HEK293 (cell line): ENCODE measurements at regions not wholly inside any gene's neighbourhood (a gene's known extent, or its start where the extent isn't known, plus 50 kb on each side); places are given as distances from the start of the nearest gene placed in this dataset.

Experiments
- CTCF ChIA-PET: fragments of 350-600 bp; formaldehyde crosslinking; extraction: SDS; loops from one replicate; lab custom pipeline; 2021; ENCODE audit warnings: antibody characterized with exemption; lab: Yijun Ruan, JAX
- POLR2A ChIA-PET: fragments of 300-600 bp; formaldehyde crosslinking; extraction: SDS; loops from one replicate; lab custom pipeline; 2020; ENCODE audit warnings: antibody characterized with exemption, inconsistent platforms; lab: Yijun Ruan, JAX
- H3K27ac ChIP-seq: fragments of 200-500 bp; sonication (Bioruptor generic); 2 replicates; pipeline ENCODE4 v1.5.1; 2014; ENCODE audit warnings: low read depth, low read length, control low read depth, inconsistent platforms; ENCODE audit errors: extremely low read depth
- H3K36me3 ChIP-seq, 2 experiments: fragments of 200-500 bp in 1 of 2; sonication (Bioruptor generic) in 1 of 2; 1 replicate in 1 of 2; 2 replicates in 1 of 2; pipeline ENCODE4 v1.5.1; 2014 to 2017; ENCODE audit warnings: inconsistent platforms in 2 of 2, low read length in 2 of 2; ENCODE audit not compliant: control insufficient read depth in 2 of 2, insufficient read depth in 1 of 2
- H3K4me1 ChIP-seq: fragments of 200-500 bp; sonication (Bioruptor generic); 2 replicates; pipeline ENCODE4 v1.5.1; 2014; ENCODE audit warnings: mild to moderate bottlenecking, low read length, inconsistent platforms; ENCODE audit not compliant: control insufficient read depth, insufficient read depth
- H3K4me3 ChIP-seq: 2 replicates; pipeline ENCODE4 v1.5.1; 2011; ENCODE audit warnings: low read depth, mild to moderate bottlenecking, control low read depth, low read length, moderate library complexity
- H3K9me3 ChIP-seq: fragments of 200-500 bp; sonication (Bioruptor generic); 2 replicates; pipeline ENCODE4 v1.5.1; 2014; ENCODE audit warnings: low read depth, low read length, inconsistent platforms; ENCODE audit not compliant: control insufficient read depth, insufficient read depth
- HOXC10 ChIP-seq: sonication (generic); formaldehyde crosslinking; IDR thresholded peaks from 2 replicates; pipeline ENCODE4 v1.8.1; 2023; ENCODE audit warnings: mild to moderate bottlenecking, missing genetic modification reagents
- KLF16 ChIP-seq: fragments of 450-650 bp; formaldehyde crosslinking; IDR thresholded peaks from 2 replicates; pipeline ENCODE4 v1.5.1; 2017; ENCODE audit warnings: missing biosample characterization, missing genetic modification characterization
- PBX3 ChIP-seq: sonication (generic); formaldehyde crosslinking; IDR thresholded peaks from 2 replicates; pipeline ENCODE4 v1.8.1; 2022; ENCODE audit warnings: mild to moderate bottlenecking, moderate library complexity, missing genetic modification reagents
- PRDM1 ChIP-seq: fragments of 450-650 bp; formaldehyde crosslinking; IDR thresholded peaks from 2 replicates; pipeline ENCODE4; 2016; ENCODE audit warnings: missing biosample characterization, missing genetic modification characterization
- PRDM4 ChIP-seq: fragments of 450-650 bp; formaldehyde crosslinking; IDR thresholded peaks from 2 replicates; pipeline ENCODE4 v1.5.1; 2017; ENCODE audit warnings: missing biosample characterization, missing genetic modification characterization
- SCRT1 ChIP-seq: fragments of 450-650 bp; formaldehyde crosslinking; IDR thresholded peaks from 2 replicates; pipeline ENCODE4 v1.5.1; 2016; ENCODE audit warnings: missing biosample characterization, missing genetic modification characterization, borderline replicate concordance
- SP3 ChIP-seq: fragments of 450-650 bp; formaldehyde crosslinking; IDR thresholded peaks from 2 replicates; pipeline ENCODE4 v1.5.1; 2016; ENCODE audit warnings: missing biosample characterization, missing genetic modification characterization
- TCF7L2 ChIP-seq: IDR thresholded peaks from 2 replicates; pipeline ENCODE4 v1.6.1; 2011; ENCODE audit warnings: low read depth, mild to moderate bottlenecking, inconsistent platforms, low read length, moderate library complexity, borderline replicate concordance
- YY1 ChIP-seq: fragments of 450-650 bp; formaldehyde crosslinking; IDR thresholded peaks from 2 replicates; pipeline ENCODE4 v1.5.1; 2018; ENCODE audit warnings: missing biosample characterization, missing genetic modification characterization
- YY2 ChIP-seq: fragments of 450-650 bp; formaldehyde crosslinking; IDR thresholded peaks from 2 replicates; pipeline ENCODE4 v1.5.1; 2016; ENCODE audit warnings: missing biosample characterization, missing genetic modification characterization
- ZFP69B ChIP-seq: fragments of 450-650 bp; formaldehyde crosslinking; IDR thresholded peaks from 2 replicates; pipeline ENCODE4 v1.5.1; 2016; ENCODE audit warnings: missing biosample characterization, missing genetic modification characterization
- ZNF140 ChIP-seq: fragments of 450-650 bp; formaldehyde crosslinking; IDR thresholded peaks from 2 replicates; pipeline ENCODE4 v1.5.1; 2016; ENCODE audit warnings: missing biosample characterization, missing genetic modification characterization
- ZNF169 ChIP-seq: fragments of 450-650 bp; formaldehyde crosslinking; IDR thresholded peaks from 2 replicates; pipeline ENCODE4 v1.5.1; 2016; ENCODE audit warnings: missing biosample characterization, missing genetic modification characterization
- ZNF221 ChIP-seq: fragments of 450-650 bp; formaldehyde crosslinking; IDR thresholded peaks from 2 replicates; pipeline ENCODE4 v1.5.1; 2017; ENCODE audit warnings: missing biosample characterization, missing genetic modification characterization, borderline replicate concordance
- ZNF391 ChIP-seq: fragments of 450-650 bp; formaldehyde crosslinking; IDR thresholded peaks from 2 replicates; pipeline ENCODE4 v1.5.1; 2016; ENCODE audit warnings: low read depth, missing biosample characterization, missing genetic modification characterization, borderline replicate concordance
- ZNF394 ChIP-seq: fragments of 450-650 bp; formaldehyde crosslinking; IDR thresholded peaks from 2 replicates; pipeline ENCODE4 v1.5.1; 2016; ENCODE audit warnings: missing biosample characterization, missing genetic modification characterization, mild to moderate bottlenecking, moderate library complexity, borderline replicate concordance
- ZNF513 ChIP-seq: fragments of 450-650 bp; IDR thresholded peaks from 2 replicates; pipeline ENCODE4 v1.5.1; 2018; ENCODE audit warnings: missing biosample characterization, missing genetic modification characterization
- ZNF521 ChIP-seq: fragments of 450-650 bp; formaldehyde crosslinking; IDR thresholded peaks from 2 replicates; pipeline ENCODE4 v1.5.1; 2017; ENCODE audit warnings: missing biosample characterization, mild to moderate bottlenecking, missing genetic modification characterization
- ZNF549 ChIP-seq: fragments of 450-650 bp; IDR thresholded peaks from 2 replicates; pipeline ENCODE4 v1.5.1; 2018; ENCODE audit warnings: missing biosample characterization, missing genetic modification characterization, mild to moderate bottlenecking, inconsistent platforms, moderate library complexity
- ZNF645 ChIP-seq: fragments of 450-650 bp; formaldehyde crosslinking; IDR thresholded peaks from 2 replicates; pipeline ENCODE4; 2016; ENCODE audit warnings: missing biosample characterization, missing genetic modification characterization
- ZNF658 ChIP-seq: fragments of 450-650 bp; formaldehyde crosslinking; IDR thresholded peaks from 2 replicates; pipeline ENCODE4; 2016; ENCODE audit warnings: missing biosample characterization, missing genetic modification characterization
- ZNF707 ChIP-seq: fragments of 450-650 bp; formaldehyde crosslinking; IDR thresholded peaks from 2 replicates; pipeline ENCODE4 v1.5.1; 2016; ENCODE audit warnings: missing biosample characterization, missing genetic modification characterization
- ZNF785 ChIP-seq: fragments of 450-650 bp; formaldehyde crosslinking; IDR thresholded peaks from 2 replicates; pipeline ENCODE4 v1.5.1; 2016; ENCODE audit warnings: missing biosample characterization, missing genetic modification characterization
- TF ChIP-seq, protein P1 (sequence below): fragments of 450-650 bp; formaldehyde crosslinking; IDR thresholded peaks from 2 replicates; pipeline ENCODE4 v1.5.1; 2017; ENCODE audit warnings: missing biosample characterization, missing genetic modification characterization
- TF ChIP-seq, protein P2 (sequence below): fragments of 450-650 bp; formaldehyde crosslinking; optimal IDR thresholded peaks from 2 replicates; pipeline ENCODE3; 2016; ENCODE audit warnings: missing biosample characterization, mild to moderate bottlenecking, missing genetic modification characterization
- TF ChIP-seq, protein P3 (sequence below): fragments of 450-650 bp; formaldehyde crosslinking; IDR thresholded peaks from 2 replicates; pipeline ENCODE4 v1.5.1; 2016; ENCODE audit warnings: missing biosample characterization, missing genetic modification characterization

DNA sequence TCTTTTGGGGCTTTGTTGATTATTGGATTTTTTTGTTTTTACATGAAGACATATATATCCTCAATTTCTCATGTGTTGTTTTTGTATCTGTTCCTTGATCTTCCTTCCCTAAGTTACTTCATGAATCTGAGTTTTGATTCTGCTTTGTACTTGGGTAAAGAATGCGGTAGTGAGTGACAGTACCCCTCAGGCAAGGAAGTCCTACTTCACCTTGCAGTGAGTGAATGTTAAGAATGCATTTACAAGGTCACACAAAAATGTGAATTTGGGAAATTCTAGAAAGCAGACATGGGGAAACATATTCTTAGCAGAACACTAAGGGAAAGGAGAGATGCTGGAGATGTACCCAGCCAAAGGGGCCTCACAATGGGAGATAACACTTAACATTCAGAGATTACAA lies 373.1 kb upstream of the LCORL start:
- Histone ChIP-seq H3K9me3 (no peaks in the 10 kb centered on the region), H3K36me3 (no peaks in the 10 kb centered on the region), H3K4me3 (no peak overlapping the region), H3K4me1 (no peaks in the 10 kb centered on the region), H3K27ac (no peak overlapping the region)
- TF ChIP-seq ZNF394 (tag by site-specific recombination) (no peak), ZFP69B (tag by site-specific recombination) (no peak), ZNF521 (tag by site-specific recombination) (no peak), ZNF169 (tag by site-specific recombination) (no peak), KLF16 (tag by site-specific recombination) (no peak), ZNF785 (tag by site-specific recombination) (no peak), TCF7L2 (no peak), HOXC10 (no peak), ZNF221 (tag by site-specific recombination) (no peak), ZNF140 (tag by site-specific recombination) (no peak), YY1 (tag by site-specific recombination) (no peak), ZNF658 (tag by site-specific recombination) (no peak), ZNF513 (tag by site-specific recombination) (no peak), PBX3 (CRISPR knock-in tag) (no peak)
- TF ChIP-seq, protein P1, sequence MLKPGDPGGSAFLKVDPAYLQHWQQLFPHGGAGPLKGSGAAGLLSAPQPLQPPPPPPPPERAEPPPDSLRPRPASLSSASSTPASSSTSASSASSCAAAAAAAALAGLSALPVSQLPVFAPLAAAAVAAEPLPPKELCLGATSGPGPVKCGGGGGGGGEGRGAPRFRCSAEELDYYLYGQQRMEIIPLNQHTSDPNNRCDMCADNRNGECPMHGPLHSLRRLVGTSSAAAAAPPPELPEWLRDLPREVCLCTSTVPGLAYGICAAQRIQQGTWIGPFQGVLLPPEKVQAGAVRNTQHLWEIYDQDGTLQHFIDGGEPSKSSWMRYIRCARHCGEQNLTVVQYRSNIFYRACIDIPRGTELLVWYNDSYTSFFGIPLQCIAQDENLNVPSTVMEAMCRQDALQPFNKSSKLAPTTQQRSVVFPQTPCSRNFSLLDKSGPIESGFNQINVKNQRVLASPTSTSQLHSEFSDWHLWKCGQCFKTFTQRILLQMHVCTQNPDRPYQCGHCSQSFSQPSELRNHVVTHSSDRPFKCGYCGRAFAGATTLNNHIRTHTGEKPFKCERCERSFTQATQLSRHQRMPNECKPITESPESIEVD (tag by site-specific recombination), result no peak
- TF ChIP-seq, protein P2, sequence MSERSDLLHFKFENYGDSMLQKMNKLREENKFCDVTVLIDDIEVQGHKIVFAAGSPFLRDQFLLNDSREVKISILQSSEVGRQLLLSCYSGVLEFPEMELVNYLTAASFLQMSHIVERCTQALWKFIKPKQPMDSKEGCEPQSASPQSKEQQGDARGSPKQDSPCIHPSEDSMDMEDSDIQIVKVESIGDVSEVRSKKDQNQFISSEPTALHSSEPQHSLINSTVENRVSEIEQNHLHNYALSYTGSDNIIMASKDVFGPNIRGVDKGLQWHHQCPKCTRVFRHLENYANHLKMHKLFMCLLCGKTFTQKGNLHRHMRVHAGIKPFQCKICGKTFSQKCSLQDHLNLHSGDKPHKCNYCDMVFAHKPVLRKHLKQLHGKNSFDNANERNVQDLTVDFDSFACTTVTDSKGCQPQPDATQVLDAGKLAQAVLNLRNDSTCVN (tag by site-specific recombination), result no peak
- ChIA-PET CTCF (no interaction called here), POLR2A (interaction anchor here (0.5 kb wide), 1 partner anchor 135 kb away, joined by 5 read pairs; no protein-coding TSS in a partner anchor)

DNA sequence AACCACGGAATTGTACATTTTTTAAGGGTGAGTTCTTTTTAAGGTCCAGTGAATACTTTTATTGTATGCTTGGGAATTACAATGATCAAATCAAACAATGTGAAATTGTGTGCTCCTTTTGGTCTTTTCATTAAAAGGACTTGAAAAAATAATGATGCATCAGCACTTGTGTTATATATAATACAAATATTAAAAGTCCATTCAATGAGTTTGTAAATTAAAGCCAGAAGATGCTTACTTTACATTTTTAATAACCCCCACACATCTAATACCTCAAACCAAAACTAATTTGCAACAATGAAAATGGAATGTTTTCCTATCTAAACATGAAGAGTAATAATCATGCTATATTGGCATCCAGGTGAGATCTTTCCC lies 369.8 kb upstream of the LCORL start:
- CTCF ChIA-PET, result no interaction called here
- Histone ChIP-seq H3K27ac (no peak overlapping the region), H3K36me3 (no peaks in the 10 kb centered on the region), H3K4me3 (no peak overlapping the region), H3K4me1 (no peaks in the 10 kb centered on the region), H3K9me3 (no peaks in the 10 kb centered on the region)
- TF ChIP-seq ZNF658 (tag by site-specific recombination), result no peak
- no peak for TF ChIP-seq YY2 (tag by site-specific recombination)
- TF ChIP-seq ZNF707, result no peak
- TF ChIP-seq ZNF549 (tag by site-specific recombination), result no peak
- TF ChIP-seq PRDM4, result no peak
- no peak for TF ChIP-seq ZNF645 (tag by site-specific recombination)
- no peak for TF ChIP-seq SCRT1
- no peak for TF ChIP-seq SP3 (tag by site-specific recombination)
- TF ChIP-seq, protein P3, sequence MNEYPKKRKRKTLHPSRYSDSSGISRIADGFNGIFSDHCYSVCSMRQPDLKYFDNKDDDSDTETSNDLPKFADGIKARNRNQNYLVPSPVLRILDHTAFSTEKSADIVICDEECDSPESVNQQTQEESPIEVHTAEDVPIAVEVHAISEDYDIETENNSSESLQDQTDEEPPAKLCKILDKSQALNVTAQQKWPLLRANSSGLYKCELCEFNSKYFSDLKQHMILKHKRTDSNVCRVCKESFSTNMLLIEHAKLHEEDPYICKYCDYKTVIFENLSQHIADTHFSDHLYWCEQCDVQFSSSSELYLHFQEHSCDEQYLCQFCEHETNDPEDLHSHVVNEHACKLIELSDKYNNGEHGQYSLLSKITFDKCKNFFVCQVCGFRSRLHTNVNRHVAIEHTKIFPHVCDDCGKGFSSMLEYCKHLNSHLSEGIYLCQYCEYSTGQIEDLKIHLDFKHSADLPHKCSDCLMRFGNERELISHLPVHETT, result no peak
- no peak for TF ChIP-seq ZNF391
- no peak for TF ChIP-seq PRDM1 (tag by site-specific recombination)
- POLR2A ChIA-PET, result no interaction called here
